HEK293 (cell line): ENCODE measurements at regions not wholly inside any gene's neighbourhood (a gene's known extent, or its start where the extent isn't known, plus 50 kb on each side); places are given as distances from the start of the nearest gene placed in this dataset.

ENCODE experiments used
- CTCF ChIP-seq: fragments of 450-650 bp; formaldehyde crosslinking; IDR thresholded peaks from 2 replicates; pipeline ENCODE4 v1.5.1; 2016; ENCODE audit warnings: missing biosample characterization, missing genetic modification characterization
- HOXA7 ChIP-seq: sonication (generic); formaldehyde crosslinking; IDR thresholded peaks from 2 replicates; pipeline ENCODE4 v1.8.1; 2022; ENCODE audit warnings: missing genetic modification reagents, borderline replicate concordance
- SCRT1 ChIP-seq: fragments of 450-650 bp; formaldehyde crosslinking; IDR thresholded peaks from 2 replicates; pipeline ENCODE4 v1.5.1; 2016; ENCODE audit warnings: missing biosample characterization, missing genetic modification characterization, borderline replicate concordance
- ZBTB10 ChIP-seq: fragments of 450-650 bp; formaldehyde crosslinking; IDR thresholded peaks from 2 replicates; pipeline ENCODE4 v1.5.1; 2016; ENCODE audit warnings: missing biosample characterization, missing genetic modification characterization
- ZEB2 ChIP-seq: fragments of 450-650 bp; formaldehyde crosslinking; IDR thresholded peaks from 2 replicates; pipeline ENCODE4 v1.5.1; 2016; ENCODE audit warnings: missing biosample characterization, missing genetic modification characterization
- ZNF121 ChIP-seq: fragments of 450-650 bp; formaldehyde crosslinking; IDR thresholded peaks from 2 replicates; pipeline ENCODE4 v1.5.1; 2016; ENCODE audit warnings: missing biosample characterization, missing genetic modification characterization
- ZNF19 ChIP-seq: fragments of 450-650 bp; formaldehyde crosslinking; IDR thresholded peaks from 2 replicates; pipeline ENCODE4; 2016; ENCODE audit warnings: missing biosample characterization, missing genetic modification characterization, low read depth
- ZNF23 ChIP-seq: fragments of 450-650 bp; formaldehyde crosslinking; IDR thresholded peaks from 2 replicates; pipeline ENCODE4 v1.5.1; 2016; ENCODE audit warnings: missing biosample characterization, missing genetic modification characterization, borderline replicate concordance
- ZNF610 ChIP-seq: fragments of 450-650 bp; formaldehyde crosslinking; IDR thresholded peaks from 2 replicates; pipeline ENCODE4 v1.5.1; 2016; ENCODE audit warnings: missing biosample characterization, missing genetic modification characterization, borderline replicate concordance
- ZSCAN4 ChIP-seq: fragments of 450-650 bp; formaldehyde crosslinking; IDR thresholded peaks from 2 replicates; pipeline ENCODE4 v1.5.1; 2017; ENCODE audit warnings: missing biosample characterization, missing genetic modification characterization
- TF ChIP-seq, protein P1 (sequence below): fragments of 450-650 bp; formaldehyde crosslinking; optimal IDR thresholded peaks from 2 replicates; pipeline ENCODE3; 2016; ENCODE audit warnings: missing biosample characterization, mild to moderate bottlenecking, missing genetic modification characterization
- TF ChIP-seq, protein P2 (sequence below): fragments of 450-650 bp; formaldehyde crosslinking; IDR thresholded peaks from 2 replicates; pipeline ENCODE4 v1.5.1; 2016; ENCODE audit warnings: missing biosample characterization, missing genetic modification characterization

- TF ChIP-seq ZBTB10 (no peak), SCRT1 (tag by site-specific recombination) (no peak), ZSCAN4 (tag by site-specific recombination) (no peak), HOXA7 (no peak), ZEB2 (tag by site-specific recombination) (no peak), ZNF610 (no peak), CTCF (tag by site-specific recombination) (no peak), ZNF121 (tag by site-specific recombination) (no peak), ZNF19 (tag by site-specific recombination) (no peak), ZNF23 (tag by site-specific recombination) (no peak)
- TF ChIP-seq, protein P1, sequence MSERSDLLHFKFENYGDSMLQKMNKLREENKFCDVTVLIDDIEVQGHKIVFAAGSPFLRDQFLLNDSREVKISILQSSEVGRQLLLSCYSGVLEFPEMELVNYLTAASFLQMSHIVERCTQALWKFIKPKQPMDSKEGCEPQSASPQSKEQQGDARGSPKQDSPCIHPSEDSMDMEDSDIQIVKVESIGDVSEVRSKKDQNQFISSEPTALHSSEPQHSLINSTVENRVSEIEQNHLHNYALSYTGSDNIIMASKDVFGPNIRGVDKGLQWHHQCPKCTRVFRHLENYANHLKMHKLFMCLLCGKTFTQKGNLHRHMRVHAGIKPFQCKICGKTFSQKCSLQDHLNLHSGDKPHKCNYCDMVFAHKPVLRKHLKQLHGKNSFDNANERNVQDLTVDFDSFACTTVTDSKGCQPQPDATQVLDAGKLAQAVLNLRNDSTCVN (tag by site-specific recombination): no peak
- TF ChIP-seq, protein P2, sequence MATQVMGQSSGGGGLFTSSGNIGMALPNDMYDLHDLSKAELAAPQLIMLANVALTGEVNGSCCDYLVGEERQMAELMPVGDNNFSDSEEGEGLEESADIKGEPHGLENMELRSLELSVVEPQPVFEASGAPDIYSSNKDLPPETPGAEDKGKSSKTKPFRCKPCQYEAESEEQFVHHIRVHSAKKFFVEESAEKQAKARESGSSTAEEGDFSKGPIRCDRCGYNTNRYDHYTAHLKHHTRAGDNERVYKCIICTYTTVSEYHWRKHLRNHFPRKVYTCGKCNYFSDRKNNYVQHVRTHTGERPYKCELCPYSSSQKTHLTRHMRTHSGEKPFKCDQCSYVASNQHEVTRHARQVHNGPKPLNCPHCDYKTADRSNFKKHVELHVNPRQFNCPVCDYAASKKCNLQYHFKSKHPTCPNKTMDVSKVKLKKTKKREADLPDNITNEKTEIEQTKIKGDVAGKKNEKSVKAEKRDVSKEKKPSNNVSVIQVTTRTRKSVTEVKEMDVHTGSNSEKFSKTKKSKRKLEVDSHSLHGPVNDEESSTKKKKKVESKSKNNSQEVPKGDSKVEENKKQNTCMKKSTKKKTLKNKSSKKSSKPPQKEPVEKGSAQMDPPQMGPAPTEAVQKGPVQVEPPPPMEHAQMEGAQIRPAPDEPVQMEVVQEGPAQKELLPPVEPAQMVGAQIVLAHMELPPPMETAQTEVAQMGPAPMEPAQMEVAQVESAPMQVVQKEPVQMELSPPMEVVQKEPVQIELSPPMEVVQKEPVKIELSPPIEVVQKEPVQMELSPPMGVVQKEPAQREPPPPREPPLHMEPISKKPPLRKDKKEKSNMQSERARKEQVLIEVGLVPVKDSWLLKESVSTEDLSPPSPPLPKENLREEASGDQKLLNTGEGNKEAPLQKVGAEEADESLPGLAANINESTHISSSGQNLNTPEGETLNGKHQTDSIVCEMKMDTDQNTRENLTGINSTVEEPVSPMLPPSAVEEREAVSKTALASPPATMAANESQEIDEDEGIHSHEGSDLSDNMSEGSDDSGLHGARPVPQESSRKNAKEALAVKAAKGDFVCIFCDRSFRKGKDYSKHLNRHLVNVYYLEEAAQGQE (tag by site-specific recombination): no peak
Observed at GRCh38 chr3:110383356-110383755, 688.3 kb upstream of the NECTIN3 start.
